GM23338 (cell line): ENCODE measurements at regions not wholly inside any gene's neighbourhood (a gene's known extent, or its start where the extent isn't known, plus 50 kb on each side); places are given as distances from the start of the nearest gene placed in this dataset.

Experiments used
- ATAC-seq: fragments of 200-7000 bp; cut with Tn5 transposase; 3 replicates; pipeline ENCODE4 v1.9.1; 2020
- DNase-seq: peaks from one replicate; pipeline ENCODE4 v3.0.0-alpha.2; 2015; ENCODE audit warnings: low spot score
- H2AFZ ChIP-seq: fragments of 200-600 bp; sonication (generic); 2 replicates; pipeline ENCODE4 v1.8.0; 2016; ENCODE audit warnings: antibody characterized with exemption, mild to moderate bottlenecking, moderate library complexity
- H3F3A ChIP-seq: fragments of 200-600 bp; sonication (generic); replicated peaks from 2 replicates; pipeline ENCODE4 v1.8.0; 2017; ENCODE audit warnings: antibody characterized with exemption, mixed run types, low read depth
- H3K27ac ChIP-seq: fragments of 200-600 bp; sonication (generic); 2 replicates; pipeline ENCODE4 v1.6.1; 2016; ENCODE audit warnings: low read depth
- H3K27me3 ChIP-seq: fragments of 200-600 bp; sonication (generic); 2 replicates; pipeline ENCODE4 v1.8.0; 2016; ENCODE audit warnings: mild to moderate bottlenecking, mixed run types, moderate library complexity; ENCODE audit not compliant: insufficient read depth
- H3K36me3 ChIP-seq: fragments of 200-600 bp; sonication (generic); 2 replicates; pipeline ENCODE4 v1.8.0; 2016; ENCODE audit warnings: mild to moderate bottlenecking; ENCODE audit not compliant: insufficient read depth
- H3K4me1 ChIP-seq: fragments of 200-600 bp; sonication (generic); 2 replicates; pipeline ENCODE4 v1.8.0; 2016; ENCODE audit warnings: mild to moderate bottlenecking, moderate library complexity; ENCODE audit not compliant: insufficient read depth
- H3K4me2 ChIP-seq: fragments of 200-600 bp; sonication (generic); 2 replicates; pipeline ENCODE4 v1.7.1; 2017; ENCODE audit warnings: mixed run types
- H3K4me3 ChIP-seq: fragments of 200-600 bp; sonication (generic); 2 replicates; pipeline ENCODE4 v1.6.1; 2016; ENCODE audit warnings: mixed run types
- H3K79me2 ChIP-seq: fragments of 200-600 bp; sonication (generic); replicated peaks from 2 replicates; pipeline ENCODE4 v1.8.0; 2017; ENCODE audit warnings: mild to moderate bottlenecking; ENCODE audit not compliant: insufficient read depth
- H3K9me2 ChIP-seq: fragments of 200-600 bp; sonication (generic); 2 replicates; pipeline ENCODE4 v1.8.0; 2017; ENCODE audit not compliant: insufficient read depth
- H4K20me1 ChIP-seq: fragments of 200-600 bp; sonication (generic); replicated peaks from 2 replicates; pipeline ENCODE4 v1.8.0; 2017; ENCODE audit warnings: mild to moderate bottlenecking; ENCODE audit not compliant: insufficient read depth
- H3K27ac Mint-ChIP-seq: 2 replicates; pipeline ENCODE4 v1.8.0; 2020; ENCODE audit warnings: inconsistent platforms, mild to moderate bottlenecking, moderate library complexity, mixed read lengths
- H3K27me3 Mint-ChIP-seq: 3 replicates; pipeline ENCODE4 v1.8.0; 2022; ENCODE audit warnings: low read depth, mild to moderate bottlenecking, moderate library complexity, mixed read lengths, inconsistent platforms; ENCODE audit not compliant: insufficient read depth, poor library complexity
- H3K36me3 Mint-ChIP-seq: 3 replicates; pipeline ENCODE4 v1.8.0; 2021; ENCODE audit warnings: low read depth, mild to moderate bottlenecking, inconsistent platforms, moderate library complexity, mixed read lengths
- H3K4me1 Mint-ChIP-seq: 3 replicates; pipeline ENCODE4 v1.8.0; 2020; ENCODE audit warnings: mild to moderate bottlenecking, inconsistent platforms, mixed read lengths
- H3K4me3 Mint-ChIP-seq: 3 replicates; pipeline ENCODE4 v1.8.0; 2021; ENCODE audit warnings: moderate library complexity, mild to moderate bottlenecking, inconsistent platforms, mixed read lengths
- H3K9me3 Mint-ChIP-seq: 3 replicates; pipeline ENCODE4 v1.8.0; 2020; ENCODE audit warnings: moderate library complexity, mild to moderate bottlenecking, inconsistent platforms, mixed read lengths
- EZH2 ChIP-seq: fragments of 200-600 bp; sonication (generic); IDR thresholded peaks from one replicate; pipeline ENCODE4 v1.8.0; 2017; ENCODE audit warnings: antibody characterized with exemption, mild to moderate bottlenecking, low read depth; ENCODE audit not compliant: unreplicated experiment
- JUNB ChIP-seq: IDR thresholded peaks from one replicate; pipeline ENCODE4 v1.6.1; 2016; ENCODE audit warnings: antibody characterized with exemption; ENCODE audit not compliant: unreplicated experiment
- STAT1 ChIP-seq: IDR thresholded peaks from one replicate; pipeline ENCODE4 v1.6.1; 2016; ENCODE audit warnings: antibody characterized with exemption; ENCODE audit not compliant: unreplicated experiment
- ZNF114 ChIP-seq: fragments of 250-450 bp; sonication (Bioruptor Pico); IDR thresholded peaks from 2 replicates; pipeline ENCODE4 v1.5.0; 2020; ENCODE audit warnings: mild to moderate bottlenecking, moderate library complexity
- ZNF331 ChIP-seq: fragments of 250-450 bp; sonication (Bioruptor Pico); IDR thresholded peaks from 2 replicates; pipeline ENCODE4 v1.5.0; 2020; ENCODE audit warnings: low read depth, mild to moderate bottlenecking, moderate library complexity
- TF ChIP-seq, protein P1 (sequence below): fragments of 250-450 bp; sonication (Bioruptor Pico); IDR thresholded peaks from 2 replicates; pipeline ENCODE4 v1.5.0; 2020; ENCODE audit warnings: mild to moderate bottlenecking, moderate library complexity

DNA sequence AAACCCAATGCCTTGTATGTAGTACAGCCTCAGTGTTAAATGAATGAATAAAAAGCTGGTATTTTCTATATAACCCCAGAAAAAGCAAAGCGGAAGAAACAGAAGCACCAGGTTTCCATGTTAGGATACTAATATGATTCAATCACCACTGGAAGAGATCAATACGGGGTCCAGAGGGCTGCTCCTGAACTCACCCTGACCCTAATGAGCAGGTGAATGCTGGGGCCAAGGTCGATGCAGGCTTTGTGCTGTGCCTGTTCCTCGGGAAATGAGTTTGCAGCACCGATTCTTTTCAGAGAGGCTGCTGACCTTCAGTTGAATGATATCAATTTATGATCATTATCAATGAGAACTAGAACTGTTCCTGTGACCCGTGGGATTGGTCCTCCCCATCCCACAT is 228.5 kb downstream of the CDCA7 start (continued):
- TF ChIP-seq, protein P1, sequence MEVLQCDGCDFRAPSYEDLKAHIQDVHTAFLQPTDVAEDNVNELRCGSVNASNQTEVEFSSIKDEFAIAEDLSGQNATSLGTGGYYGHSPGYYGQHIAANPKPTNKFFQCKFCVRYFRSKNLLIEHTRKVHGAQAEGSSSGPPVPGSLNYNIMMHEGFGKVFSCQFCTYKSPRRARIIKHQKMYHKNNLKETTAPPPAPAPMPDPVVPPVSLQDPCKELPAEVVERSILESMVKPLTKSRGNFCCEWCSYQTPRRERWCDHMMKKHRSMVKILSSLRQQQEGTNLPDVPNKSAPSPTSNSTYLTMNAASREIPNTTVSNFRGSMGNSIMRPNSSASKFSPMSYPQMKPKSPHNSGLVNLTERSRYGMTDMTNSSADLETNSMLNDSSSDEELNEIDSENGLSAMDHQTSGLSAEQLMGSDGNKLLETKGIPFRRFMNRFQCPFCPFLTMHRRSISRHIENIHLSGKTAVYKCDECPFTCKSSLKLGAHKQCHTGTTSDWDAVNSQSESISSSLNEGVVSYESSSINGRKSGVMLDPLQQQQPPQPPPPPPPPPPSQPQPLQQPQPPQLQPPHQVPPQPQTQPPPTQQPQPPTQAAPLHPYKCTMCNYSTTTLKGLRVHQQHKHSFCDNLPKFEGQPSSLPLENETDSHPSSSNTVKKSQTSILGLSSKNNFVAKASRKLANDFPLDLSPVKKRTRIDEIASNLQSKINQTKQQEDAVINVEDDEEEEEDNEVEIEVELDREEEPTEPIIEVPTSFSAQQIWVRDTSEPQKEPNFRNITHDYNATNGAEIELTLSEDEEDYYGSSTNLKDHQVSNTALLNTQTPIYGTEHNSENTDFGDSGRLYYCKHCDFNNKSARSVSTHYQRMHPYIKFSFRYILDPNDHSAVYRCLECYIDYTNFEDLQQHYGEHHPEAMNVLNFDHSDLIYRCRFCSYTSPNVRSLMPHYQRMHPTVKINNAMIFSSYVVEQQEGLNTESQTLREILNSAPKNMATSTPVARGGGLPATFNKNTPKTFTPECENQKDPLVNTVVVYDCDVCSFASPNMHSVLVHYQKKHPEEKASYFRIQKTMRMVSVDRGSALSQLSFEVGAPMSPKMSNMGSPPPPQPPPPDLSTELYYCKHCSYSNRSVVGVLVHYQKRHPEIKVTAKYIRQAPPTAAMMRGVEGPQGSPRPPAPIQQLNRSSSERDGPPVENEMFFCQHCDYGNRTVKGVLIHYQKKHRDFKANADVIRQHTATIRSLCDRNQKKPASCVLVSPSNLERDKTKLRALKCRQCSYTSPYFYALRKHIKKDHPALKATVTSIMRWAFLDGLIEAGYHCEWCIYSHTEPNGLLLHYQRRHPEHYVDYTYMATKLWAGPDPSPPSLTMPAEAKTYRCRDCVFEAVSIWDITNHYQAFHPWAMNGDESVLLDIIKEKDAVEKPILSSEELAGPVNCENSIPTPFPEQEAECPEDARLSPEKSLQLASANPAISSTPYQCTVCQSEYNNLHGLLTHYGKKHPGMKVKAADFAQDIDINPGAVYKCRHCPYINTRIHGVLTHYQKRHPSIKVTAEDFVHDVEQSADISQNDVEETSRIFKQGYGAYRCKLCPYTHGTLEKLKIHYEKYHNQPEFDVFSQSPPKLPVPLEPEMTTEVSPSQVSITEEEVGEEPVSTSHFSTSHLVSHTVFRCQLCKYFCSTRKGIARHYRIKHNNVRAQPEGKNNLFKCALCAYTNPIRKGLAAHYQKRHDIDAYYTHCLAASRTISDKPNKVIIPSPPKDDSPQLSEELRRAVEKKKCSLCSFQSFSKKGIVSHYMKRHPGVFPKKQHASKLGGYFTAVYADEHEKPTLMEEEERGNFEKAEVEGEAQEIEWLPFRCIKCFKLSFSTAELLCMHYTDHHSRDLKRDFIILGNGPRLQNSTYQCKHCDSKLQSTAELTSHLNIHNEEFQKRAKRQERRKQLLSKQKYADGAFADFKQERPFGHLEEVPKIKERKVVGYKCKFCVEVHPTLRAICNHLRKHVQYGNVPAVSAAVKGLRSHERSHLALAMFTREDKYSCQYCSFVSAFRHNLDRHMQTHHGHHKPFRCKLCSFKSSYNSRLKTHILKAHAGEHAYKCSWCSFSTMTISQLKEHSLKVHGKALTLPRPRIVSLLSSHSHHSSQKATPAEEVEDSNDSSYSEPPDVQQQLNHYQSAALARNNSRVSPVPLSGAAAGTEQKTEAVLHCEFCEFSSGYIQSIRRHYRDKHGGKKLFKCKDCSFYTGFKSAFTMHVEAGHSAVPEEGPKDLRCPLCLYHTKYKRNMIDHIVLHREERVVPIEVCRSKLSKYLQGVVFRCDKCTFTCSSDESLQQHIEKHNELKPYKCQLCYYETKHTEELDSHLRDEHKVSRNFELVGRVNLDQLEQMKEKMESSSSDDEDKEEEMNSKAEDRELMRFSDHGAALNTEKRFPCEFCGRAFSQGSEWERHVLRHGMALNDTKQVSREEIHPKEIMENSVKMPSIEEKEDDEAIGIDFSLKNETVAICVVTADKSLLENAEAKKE (CRISPR knock-in tag) = no peak

DNA sequence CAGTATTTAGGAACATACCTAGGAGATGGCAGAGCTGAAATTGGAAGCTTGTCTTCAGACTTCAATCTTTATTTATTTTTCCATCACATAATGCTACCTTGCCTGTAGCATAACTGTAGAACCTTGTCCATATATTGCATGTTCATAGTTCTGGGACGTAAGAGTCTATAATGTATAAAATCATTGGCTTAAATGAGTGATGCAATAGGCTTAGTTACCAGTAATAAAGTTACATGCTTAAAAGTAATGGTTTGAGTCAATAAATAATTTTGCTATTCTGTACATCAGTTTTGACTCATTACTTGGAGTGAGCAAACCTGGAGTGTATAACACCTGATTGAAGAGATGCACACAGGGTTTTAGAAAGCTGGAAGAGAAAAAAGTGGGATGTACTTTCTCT is 229.3 kb downstream of the CDCA7 start:
- Histone ChIP-seq H3K79me2 (no peaks in the 10 kb centered on the region; the same call in 1 of the 2 replicates), H2AFZ (no peak overlapping the region), H3K4me3 (no peak overlapping the region), H3K27ac (no peak overlapping the region), H3K4me1 (no peaks in the 10 kb centered on the region), H3K36me3 (no peaks in the 10 kb centered on the region), H3K4me2 (no peak overlapping the region), H4K20me1 (no peaks in the 10 kb centered on the region), H3K9me2 (0 out of 2 replicates have a peak, but pooled peaks cover 5% of the 10 kb centered on the region), H3F3A (no peaks in the 10 kb centered on the region), H3K27me3 (no peaks in the 10 kb centered on the region)
- DNase-seq = no peak
- no peaks in the 10 kb centered on the region for H3K9me3 Mint-ChIP-seq
- H3K27me3 Mint-ChIP-seq = no peaks in the 10 kb centered on the region
- no peaks in the 10 kb centered on the region; the same call in 2 of the 3 replicates for H3K36me3 Mint-ChIP-seq
- H3K4me3 Mint-ChIP-seq = no peak overlapping the region
- no peak for ATAC-seq
- TF ChIP-seq EZH2 (no peak), ZNF114 (no peak), ZNF331 (CRISPR knock-in tag) (no peak), STAT1 (no peak), JUNB (no peak)
- H3K4me1 Mint-ChIP-seq = peaks cover 3% of the 10 kb centered on the region; the same call in 2 of the 3 replicates
- H3K27ac Mint-ChIP-seq = no peak overlapping the region
